A549 (cell line): ENCODE measurements at regions not wholly inside any gene's neighbourhood (a gene's known extent, or its start where the extent isn't known, plus 50 kb on each side); places are given as distances from the start of the nearest gene placed in this dataset.

Experiments used
- ATAC-seq, 2 experiments: fragments of 200-7000 bp in 1 of 2; fragments of >200 bp in 1 of 2; cut with Nextera tagmentation in 1 of 2; cut with Tn5 transposase in 1 of 2; 3 replicates each; pipeline versions ENCODE4 v1.8.0 to v1.9.1; 2018 to 2020; ENCODE audit warnings: mild to moderate bottlenecking in 1 of 2, moderate library complexity in 1 of 2
- CTCF ChIA-PET: fragments of 300-600 bp; sonication (Branson Sonifier 250); formaldehyde crosslinking; extraction: SDS; loops from one replicate; lab custom pipeline; 2021; ENCODE audit warnings: antibody characterized with exemption, inconsistent platforms; lab: Yijun Ruan, JAX
- POLR2A ChIA-PET: fragments of 350-600 bp; formaldehyde crosslinking; extraction: SDS; loops from one replicate; lab custom pipeline; 2021; ENCODE audit warnings: antibody characterized with exemption, inconsistent platforms; lab: Yijun Ruan, JAX
- DNase-seq, 2 experiments: peaks; one replicate each; pipeline versions ENCODE4 v3.0.0 to v3.0.0-alpha.2; 2011 to 2016; ENCODE audit warnings: low read depth in 1 of 2, low spot score in 1 of 2
- FAIRE-seq: peaks from 2 replicates; lab custom pipeline; 2011; peaks lifted over from hg19 to GRCh38; lab: Jason Lieb, UNC
- H3K27ac ChIP-seq, 2 experiments: fragments of >200 bp; sonication (Bioruptor Twin); formaldehyde crosslinking; 3 replicates each; pipeline ENCODE4 v1.5.1; 2016 to 2017
- H3K4me1 ChIP-seq: fragments of >200 bp; sonication (Bioruptor Twin); formaldehyde crosslinking; 3 replicates; pipeline ENCODE4 v1.6.1; 2016
- H3K4me2 ChIP-seq: fragments of >200 bp; sonication (Bioruptor Twin); formaldehyde crosslinking; 3 replicates; pipeline ENCODE4 v1.6.1; 2016
- H3K4me3 ChIP-seq: fragments of >200 bp; sonication (Bioruptor Twin); formaldehyde crosslinking; 3 replicates; pipeline ENCODE4 v1.5.1; 2016
- H3K9me3 ChIP-seq: fragments of >200 bp; sonication (Bioruptor Twin); formaldehyde crosslinking; 3 replicates; pipeline ENCODE4 v1.6.1; 2016
- CBX8 ChIP-seq: fragments of 200-600 bp; sonication (generic); IDR thresholded peaks from 2 replicates; pipeline ENCODE4 v1.6.1; 2016
- CEBPB ChIP-seq, 2 experiments: fragments of >200 bp in 1 of 2; sonication (Bioruptor Twin) in 1 of 2; formaldehyde crosslinking in 1 of 2; IDR thresholded peaks; 2 replicates each; pipeline ENCODE4 v1.6.1; 2012 to 2016
- EP300 ChIP-seq, 2 experiments: fragments of >200 bp; sonication (Bioruptor Twin); formaldehyde crosslinking; IDR thresholded peaks; 2 replicates in 1 of 2; 3 replicates in 1 of 2; pipeline ENCODE4 v1.6.1; 2016 to 2017
- FOXS1 ChIP-seq: fragments of 250-450 bp; sonication (Bioruptor Pico); IDR thresholded peaks from 2 replicates; pipeline ENCODE4 v1.5.0; 2020; ENCODE audit warnings: mild to moderate bottlenecking, moderate library complexity
- HDAC2 ChIP-seq: fragments of 200-600 bp; sonication (generic); IDR thresholded peaks from 2 replicates; pipeline ENCODE4 v1.6.1; 2016
- HOXB13 ChIP-seq: fragments of 250-450 bp; sonication (Bioruptor Pico); IDR thresholded peaks from 2 replicates; pipeline ENCODE4 v1.5.0; 2020; ENCODE audit warnings: low read depth, mild to moderate bottlenecking, moderate library complexity
- HOXB5 ChIP-seq: fragments of 250-450 bp; sonication (Bioruptor Pico); IDR thresholded peaks from 2 replicates; pipeline ENCODE4 v1.5.0; 2020; ENCODE audit warnings: mild to moderate bottlenecking, moderate library complexity
- KDM1A ChIP-seq: fragments of 200-600 bp; sonication (generic); IDR thresholded peaks from 2 replicates; pipeline ENCODE4 v1.6.1; 2016; ENCODE audit warnings: low read depth, mild to moderate bottlenecking
- MYC ChIP-seq: IDR thresholded peaks from 2 replicates; pipeline ENCODE4 v1.6.1; 2012; ENCODE audit warnings: mild to moderate bottlenecking, inconsistent platforms, low read length, improper control_type of control experiment, borderline replicate concordance
- RAD21 ChIP-seq, 2 experiments: fragments of >200 bp in 1 of 2; sonication (Bioruptor Twin) in 1 of 2; formaldehyde crosslinking in 1 of 2; IDR thresholded peaks in 1 of 2; conservative IDR thresholded peaks in 1 of 2; 2 replicates in 1 of 2; 3 replicates in 1 of 2; pipeline ENCODE4 v1.6.1; 2012 to 2018; ENCODE audit warnings: inconsistent platforms in 1 of 2
- RCOR1 ChIP-seq: fragments of 150-350 bp; IDR thresholded peaks from 2 replicates; pipeline ENCODE4 v1.6.1; 2014; ENCODE audit warnings: antibody characterized with exemption, low read length, low read depth
- SREBF2 ChIP-seq: fragments of 450-650 bp; IDR thresholded peaks from 2 replicates; pipeline ENCODE4 v1.6.1; 2014; ENCODE audit warnings: mild to moderate bottlenecking, moderate library complexity
- TP53 ChIP-seq: fragments of 250-450 bp; sonication (Bioruptor Pico); IDR thresholded peaks from 2 replicates; pipeline ENCODE4 v1.5.0; 2021; ENCODE audit warnings: mild to moderate bottlenecking, moderate library complexity
- ZC3H11A ChIP-seq: fragments of 450-650 bp; IDR thresholded peaks from 2 replicates; pipeline ENCODE4 v1.6.1; 2014; ENCODE audit warnings: antibody characterized with exemption, mild to moderate bottlenecking
- ZFP36 ChIP-seq: fragments of 450-650 bp; IDR thresholded peaks from 2 replicates; pipeline ENCODE4 v1.6.1; 2014; ENCODE audit warnings: borderline replicate concordance; ENCODE audit not compliant: partially characterized antibody
- ZSCAN20 ChIP-seq: fragments of 250-450 bp; sonication (Bioruptor Pico); IDR thresholded peaks from 2 replicates; pipeline ENCODE4 v1.8.0; 2022; ENCODE audit warnings: mild to moderate bottlenecking, moderate library complexity
- WGBS: methylation state at CpG from one replicate; pipeline ENCODE4 v1.1.6; 2017; ENCODE audit errors: missing lambda C conversion rate; 5-methylcytosine and 5-hydroxymethylcytosine counted together
- TF ChIP-seq, protein P1 (sequence below): fragments of 200-600 bp; sonication (generic); IDR thresholded peaks from 2 replicates; pipeline ENCODE4 v1.6.1; 2016; ENCODE audit warnings: antibody characterized with exemption, mild to moderate bottlenecking, moderate library complexity
- TF ChIP-seq, protein P2 (sequence below): fragments of >200 bp; sonication (Bioruptor Twin); formaldehyde crosslinking; IDR thresholded peaks from 3 replicates; pipeline ENCODE4 v1.5.1; 2016
- TF ChIP-seq, protein P3 (sequence below): fragments of >200 bp; sonication (Bioruptor Twin); formaldehyde crosslinking; IDR thresholded peaks from 3 replicates; pipeline ENCODE4 v1.6.1; 2016

DNA sequence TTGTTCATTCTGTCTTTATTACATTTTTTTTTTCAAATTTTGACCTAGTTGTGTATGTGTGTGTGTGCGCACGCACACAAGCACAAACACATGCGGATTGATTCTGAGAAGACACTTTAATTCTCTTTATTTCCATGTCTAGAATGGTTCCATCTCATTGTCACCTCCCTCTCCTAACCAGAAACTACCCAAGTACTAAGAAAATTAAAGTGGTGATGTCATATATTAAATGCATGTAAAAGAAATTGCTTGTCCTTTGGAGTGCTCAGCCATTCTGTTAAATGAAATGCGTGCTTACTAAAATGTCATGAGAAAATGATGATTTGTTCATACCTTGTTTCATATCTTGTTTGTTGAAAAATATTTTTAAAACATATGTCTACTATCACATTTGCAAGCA, 1297.0 kb upstream of the TENM3 start:
- no peaks in the 10 kb centered on the region for H3K4me1 ChIP-seq
- ChIA-PET POLR2A (no interaction called here), CTCF (no interaction called here)
- H3K4me3 ChIP-seq, result no peak overlapping the region
- no peak overlapping the region for H3K27ac ChIP-seq
- WGBS, result 64% methylated on average over 4 of the region's 4 CpGs
- no peak for ATAC-seq
- FAIRE-seq, result no peak
- no peak for DNase-seq
- TF ChIP-seq, protein P1, sequence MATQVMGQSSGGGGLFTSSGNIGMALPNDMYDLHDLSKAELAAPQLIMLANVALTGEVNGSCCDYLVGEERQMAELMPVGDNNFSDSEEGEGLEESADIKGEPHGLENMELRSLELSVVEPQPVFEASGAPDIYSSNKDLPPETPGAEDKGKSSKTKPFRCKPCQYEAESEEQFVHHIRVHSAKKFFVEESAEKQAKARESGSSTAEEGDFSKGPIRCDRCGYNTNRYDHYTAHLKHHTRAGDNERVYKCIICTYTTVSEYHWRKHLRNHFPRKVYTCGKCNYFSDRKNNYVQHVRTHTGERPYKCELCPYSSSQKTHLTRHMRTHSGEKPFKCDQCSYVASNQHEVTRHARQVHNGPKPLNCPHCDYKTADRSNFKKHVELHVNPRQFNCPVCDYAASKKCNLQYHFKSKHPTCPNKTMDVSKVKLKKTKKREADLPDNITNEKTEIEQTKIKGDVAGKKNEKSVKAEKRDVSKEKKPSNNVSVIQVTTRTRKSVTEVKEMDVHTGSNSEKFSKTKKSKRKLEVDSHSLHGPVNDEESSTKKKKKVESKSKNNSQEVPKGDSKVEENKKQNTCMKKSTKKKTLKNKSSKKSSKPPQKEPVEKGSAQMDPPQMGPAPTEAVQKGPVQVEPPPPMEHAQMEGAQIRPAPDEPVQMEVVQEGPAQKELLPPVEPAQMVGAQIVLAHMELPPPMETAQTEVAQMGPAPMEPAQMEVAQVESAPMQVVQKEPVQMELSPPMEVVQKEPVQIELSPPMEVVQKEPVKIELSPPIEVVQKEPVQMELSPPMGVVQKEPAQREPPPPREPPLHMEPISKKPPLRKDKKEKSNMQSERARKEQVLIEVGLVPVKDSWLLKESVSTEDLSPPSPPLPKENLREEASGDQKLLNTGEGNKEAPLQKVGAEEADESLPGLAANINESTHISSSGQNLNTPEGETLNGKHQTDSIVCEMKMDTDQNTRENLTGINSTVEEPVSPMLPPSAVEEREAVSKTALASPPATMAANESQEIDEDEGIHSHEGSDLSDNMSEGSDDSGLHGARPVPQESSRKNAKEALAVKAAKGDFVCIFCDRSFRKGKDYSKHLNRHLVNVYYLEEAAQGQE, result no peak
- TF ChIP-seq HOXB13 (CRISPR knock-in tag) (no peak), CEBPB (IDR thresholded peaks at IDR 0.05) (no peak), KDM1A (no peak)
- no peaks in the 10 kb centered on the region for H3K9me3 ChIP-seq
- no peak overlapping the region for H3K4me2 ChIP-seq

DNA sequence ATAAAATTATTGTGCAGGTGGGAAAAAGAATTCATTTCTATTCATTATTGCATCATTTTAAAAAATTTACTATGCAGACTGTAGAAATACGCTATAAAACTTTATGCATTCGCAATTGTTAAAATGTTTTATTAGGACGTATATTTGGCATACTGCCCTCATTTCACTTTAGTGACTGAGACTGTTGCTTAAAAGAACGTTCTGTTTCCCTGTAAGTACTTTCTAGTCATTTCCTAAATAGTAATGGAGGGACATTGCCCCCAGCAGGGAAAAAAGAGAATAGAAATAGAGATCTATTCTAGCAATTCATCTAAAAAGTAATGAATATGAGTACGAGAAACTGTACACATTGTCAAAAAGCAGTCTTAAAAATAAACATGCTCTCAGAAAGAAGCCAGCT, 1295.8 kb upstream of the TENM3 start:
- POLR2A ChIA-PET, result no interaction called here
- no peak for TF ChIP-seq RCOR1
- TF ChIP-seq RAD21 (conservative IDR thresholded peaks at IDR 0.05 in 1 of 2, IDR thresholded peaks at IDR 0.05 in 1 of 2), result 0 out of 5 replicates have a peak, but pooled peaks of 1 of the 2 experiments have one; percentile 8
- Histone ChIP-seq H3K27ac (no peak overlapping the region), H3K9me3 (no peaks in the 10 kb centered on the region), H3K4me2 (no peak overlapping the region), H3K4me1 (no peaks in the 10 kb centered on the region), H3K4me3 (no peak overlapping the region)
- FAIRE-seq, result no peak
- no peak for ATAC-seq
- WGBS, result 3% methylated on average over 5 of the region's 5 CpGs
- no peak for DNase-seq
- CTCF ChIA-PET, result no interaction called here

DNA sequence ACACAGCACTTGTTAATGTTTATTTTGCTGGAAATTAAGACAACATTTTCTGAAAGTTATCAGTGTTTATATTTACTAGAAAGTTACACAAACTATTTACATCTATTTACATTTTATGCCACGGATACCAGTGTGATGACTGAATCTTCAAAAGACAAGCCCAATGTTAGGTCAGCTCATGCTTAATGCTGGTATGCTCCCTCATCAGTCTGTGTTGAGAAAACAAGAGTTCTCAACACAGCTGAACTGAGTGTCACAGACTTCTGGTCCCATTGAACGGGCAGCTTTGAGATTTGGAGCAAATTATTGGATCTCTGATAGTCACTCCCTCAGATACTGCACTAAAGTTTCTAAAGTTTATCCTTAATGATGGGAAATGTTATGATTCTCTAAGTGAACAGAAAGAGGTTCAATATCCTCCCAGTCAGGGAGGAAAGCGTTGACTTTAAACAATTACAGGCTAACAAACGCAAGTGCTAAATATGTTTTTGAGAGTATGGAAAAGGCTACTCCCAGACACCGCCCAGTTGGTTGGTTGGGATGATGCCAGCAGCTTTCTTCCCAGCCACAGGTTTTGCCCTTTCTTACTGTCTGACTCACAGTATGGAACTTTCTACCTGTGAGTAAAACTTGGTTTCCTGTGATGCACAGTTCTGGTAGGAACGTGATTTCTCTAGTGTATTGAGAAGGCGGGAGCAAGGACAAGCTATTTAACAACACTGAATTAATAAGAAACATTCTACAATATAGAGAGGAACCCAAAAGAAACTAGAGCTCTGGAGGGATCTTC, 1293.6 kb upstream of the TENM3 start:
- ChIA-PET POLR2A (no interaction called here), CTCF (no interaction called here)
- no peaks in the 10 kb centered on the region for H3K4me1 ChIP-seq
- FAIRE-seq (no peak), ATAC-seq (no peak), DNase-seq (no peak)
- no peak overlapping the region for H3K4me2 ChIP-seq
- H3K27ac ChIP-seq, result no peak overlapping the region
- 10% methylated on average over 7 of the region's 7 CpGs for WGBS
- H3K9me3 ChIP-seq, result no peaks in the 10 kb centered on the region
- H3K4me3 ChIP-seq, result no peak overlapping the region
- no peak for TF ChIP-seq HOXB5
- no peak for TF ChIP-seq HDAC2
- no peak for TF ChIP-seq SREBF2
- no peak for TF ChIP-seq TP53
- TF ChIP-seq ZFP36, result no peak

DNA sequence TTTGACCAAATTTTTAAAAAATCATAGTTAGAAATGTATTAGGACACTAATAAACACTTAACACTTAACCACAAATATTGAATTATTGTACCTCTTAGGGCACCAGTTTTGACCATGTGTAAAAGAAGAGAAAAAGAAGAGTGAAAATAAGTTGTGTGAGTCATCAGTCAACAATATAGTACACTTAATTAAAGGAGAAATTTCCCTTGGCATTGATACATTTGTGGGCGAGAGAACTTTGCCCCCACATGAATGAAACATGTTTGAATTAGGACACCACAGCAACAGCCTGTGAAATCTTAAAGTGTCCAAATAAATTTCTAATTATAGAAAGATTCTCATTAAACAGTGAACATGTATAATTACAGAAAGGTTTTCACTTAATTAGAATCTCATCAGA, 1292.8 kb upstream of the TENM3 start:
- POLR2A ChIA-PET, result no interaction called here
- DNase-seq (no peak), ATAC-seq (no peak), FAIRE-seq (no peak)
- no peak overlapping the region for H3K4me2 ChIP-seq
- H3K9me3 ChIP-seq, result no peaks in the 10 kb centered on the region
- WGBS, result 8% methylated on average over 1 of the region's 1 CpG
- no peak overlapping the region for H3K4me3 ChIP-seq
- no peaks in the 10 kb centered on the region for H3K4me1 ChIP-seq
- H3K27ac ChIP-seq, result no peak overlapping the region
- CTCF ChIA-PET, result no interaction called here
- TF ChIP-seq, protein P1, result no peak
- TF ChIP-seq HDAC2 (no peak), FOXS1 (no peak), HOXB5 (no peak), ZSCAN20 (CRISPR knock-in tag) (no peak), CBX8 (no peak), RAD21 (conservative IDR thresholded peaks at IDR 0.05 in 1 of 2, IDR thresholded peaks at IDR 0.05 in 1 of 2) (no peak), ZC3H11A (no peak), MYC (no peak), EP300 (IDR thresholded peaks at IDR 0.05) (no peak), CEBPB (IDR thresholded peaks at IDR 0.05) (no peak)
- TF ChIP-seq, protein P2, sequence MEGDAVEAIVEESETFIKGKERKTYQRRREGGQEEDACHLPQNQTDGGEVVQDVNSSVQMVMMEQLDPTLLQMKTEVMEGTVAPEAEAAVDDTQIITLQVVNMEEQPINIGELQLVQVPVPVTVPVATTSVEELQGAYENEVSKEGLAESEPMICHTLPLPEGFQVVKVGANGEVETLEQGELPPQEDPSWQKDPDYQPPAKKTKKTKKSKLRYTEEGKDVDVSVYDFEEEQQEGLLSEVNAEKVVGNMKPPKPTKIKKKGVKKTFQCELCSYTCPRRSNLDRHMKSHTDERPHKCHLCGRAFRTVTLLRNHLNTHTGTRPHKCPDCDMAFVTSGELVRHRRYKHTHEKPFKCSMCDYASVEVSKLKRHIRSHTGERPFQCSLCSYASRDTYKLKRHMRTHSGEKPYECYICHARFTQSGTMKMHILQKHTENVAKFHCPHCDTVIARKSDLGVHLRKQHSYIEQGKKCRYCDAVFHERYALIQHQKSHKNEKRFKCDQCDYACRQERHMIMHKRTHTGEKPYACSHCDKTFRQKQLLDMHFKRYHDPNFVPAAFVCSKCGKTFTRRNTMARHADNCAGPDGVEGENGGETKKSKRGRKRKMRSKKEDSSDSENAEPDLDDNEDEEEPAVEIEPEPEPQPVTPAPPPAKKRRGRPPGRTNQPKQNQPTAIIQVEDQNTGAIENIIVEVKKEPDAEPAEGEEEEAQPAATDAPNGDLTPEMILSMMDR, result no peak
- TF ChIP-seq, protein P3, sequence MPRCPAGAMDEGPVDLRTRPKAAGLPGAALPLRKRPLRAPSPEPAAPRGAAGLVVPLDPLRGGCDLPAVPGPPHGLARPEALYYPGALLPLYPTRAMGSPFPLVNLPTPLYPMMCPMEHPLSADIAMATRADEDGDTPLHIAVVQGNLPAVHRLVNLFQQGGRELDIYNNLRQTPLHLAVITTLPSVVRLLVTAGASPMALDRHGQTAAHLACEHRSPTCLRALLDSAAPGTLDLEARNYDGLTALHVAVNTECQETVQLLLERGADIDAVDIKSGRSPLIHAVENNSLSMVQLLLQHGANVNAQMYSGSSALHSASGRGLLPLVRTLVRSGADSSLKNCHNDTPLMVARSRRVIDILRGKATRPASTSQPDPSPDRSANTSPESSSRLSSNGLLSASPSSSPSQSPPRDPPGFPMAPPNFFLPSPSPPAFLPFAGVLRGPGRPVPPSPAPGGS, result no peak
